ENCODE measurements at regions not wholly inside any gene's neighbourhood (a gene's known extent, or its start where the extent isn't known, plus 50 kb on each side); places are given as distances from the start of the nearest gene placed in this dataset.

- no peak for TF ChIP-seq EZH2 (IDR thresholded peaks at IDR 0.05; ENCODE audit: insufficient read depth, poor library complexity, severe bottlenecking)
- TF ChIP-seq EZH2phosphoT487 (IDR thresholded peaks at IDR 0.05; ENCODE audit: insufficient read depth, low read depth), result no peak
These were observed 223.2 kb upstream of the TEX13C start for GRCh38 chrX:125096469-125096868.
